EL (cell line): ENCODE measurements at regions not wholly inside any gene's neighbourhood (a gene's known extent, or its start where the extent isn't known, plus 50 kb on each side); places are given as distances from the start of the nearest gene placed in this dataset.
"Not testable (repeated sequence)": the region's sequence is repeated elsewhere in the genome, so short reads cannot be mapped to it uniquely, and the experiment has no call there.

Experiments
- DNase-seq: peaks from one replicate; pipeline ENCODE4 v3.0.0-alpha.2; 2016

DNA sequence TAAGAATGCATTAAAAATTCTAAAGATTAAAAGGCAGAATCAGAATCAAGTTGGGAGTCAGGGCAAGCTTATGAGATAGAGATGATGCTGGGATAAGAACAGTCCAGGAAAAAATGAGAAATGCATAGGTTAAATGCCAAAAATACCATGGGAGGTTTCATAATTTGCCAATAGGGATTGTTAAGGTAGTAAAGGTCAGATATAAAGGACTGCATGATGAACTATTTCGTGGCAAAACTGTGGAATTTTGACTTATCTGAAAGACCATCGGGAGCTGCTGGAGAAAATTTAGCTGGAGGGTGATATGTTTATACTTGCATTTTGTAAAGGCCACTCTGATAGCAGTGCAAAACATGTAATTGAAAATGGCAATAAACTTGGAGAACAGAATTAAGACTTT lies 1872.8 kb upstream of the ACO1 start:
- no peak for DNase-seq

DNA sequence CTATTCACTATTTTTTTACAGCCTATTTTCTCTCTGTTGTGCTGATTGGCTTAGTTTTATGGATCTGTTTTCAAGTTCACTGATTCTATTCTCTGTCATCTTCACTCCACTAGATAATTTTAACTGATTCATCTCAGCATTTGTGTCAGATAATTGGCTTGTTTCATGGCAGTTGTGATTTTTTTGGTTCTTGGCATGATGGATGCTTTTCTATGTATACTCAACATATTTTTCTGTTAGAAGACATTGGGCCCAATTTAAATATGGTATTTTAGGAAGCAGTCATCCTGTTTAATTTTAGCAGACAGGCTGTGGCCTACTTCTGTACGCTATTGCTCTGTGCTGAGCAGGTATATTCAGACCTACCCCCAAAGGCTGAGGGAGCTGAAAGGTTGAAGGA lies 1865.3 kb upstream of the ACO1 start:
- DNase-seq: no peak

DNA sequence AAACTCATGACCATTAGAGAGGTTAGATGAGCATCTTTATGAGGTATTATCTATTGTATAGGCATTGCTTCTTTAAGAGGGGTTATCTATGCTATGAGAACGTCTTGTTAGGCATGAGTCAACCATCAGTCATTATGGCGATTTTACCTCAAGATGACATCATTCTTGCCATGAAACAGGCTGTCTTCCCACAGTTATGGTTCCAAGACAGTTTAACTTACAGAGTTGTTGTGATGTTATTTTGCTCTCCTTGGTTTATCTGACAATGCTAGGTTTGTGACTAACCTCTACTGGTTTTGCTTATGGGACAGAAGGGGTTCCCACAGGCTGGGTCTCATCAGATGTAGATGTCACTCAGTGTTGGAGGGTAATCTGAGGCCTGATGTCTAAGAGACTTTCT lies 1864.7 kb upstream of the ACO1 start:
- DNase-seq: no peak

DNA sequence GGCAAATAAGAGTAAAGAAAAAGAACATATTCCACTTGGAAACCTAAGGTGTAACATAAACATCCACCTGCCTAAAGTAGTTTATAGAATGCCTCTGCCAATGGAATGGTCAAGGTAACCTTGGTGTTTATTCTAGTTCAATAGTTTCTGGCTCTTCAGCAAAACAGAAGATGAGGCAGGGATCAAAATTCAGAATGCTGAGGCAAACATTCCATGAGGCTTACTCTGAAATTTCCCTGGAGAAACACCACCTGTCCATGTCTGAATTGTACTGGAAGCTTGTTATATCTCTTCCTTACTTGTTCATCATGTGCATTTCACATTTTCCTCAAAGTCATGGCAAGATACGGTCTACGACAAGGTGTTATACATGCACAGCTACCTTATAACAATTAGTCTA lies 1862.4 kb upstream of the ACO1 start:
- DNase-seq: no peak

DNA sequence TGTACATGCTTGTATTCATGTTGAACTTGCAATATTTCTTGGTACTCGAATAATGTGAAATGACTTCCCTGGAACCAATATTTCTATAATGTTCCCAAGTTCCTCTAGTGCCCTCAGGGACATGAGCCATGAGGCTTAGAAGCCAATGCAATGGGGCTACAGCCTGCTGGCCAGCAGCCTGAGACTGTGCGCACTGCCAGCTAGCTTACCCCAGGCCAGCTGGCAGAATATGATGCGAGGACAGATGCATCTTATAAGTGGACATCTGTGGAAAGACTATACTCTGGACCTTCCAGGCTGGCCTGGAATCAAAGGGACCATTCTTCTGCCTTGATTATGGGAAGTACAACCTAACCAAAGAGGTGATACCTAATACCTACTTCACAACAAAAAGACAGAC lies 1862.0 kb upstream of the ACO1 start:
- DNase-seq: no peak

DNA sequence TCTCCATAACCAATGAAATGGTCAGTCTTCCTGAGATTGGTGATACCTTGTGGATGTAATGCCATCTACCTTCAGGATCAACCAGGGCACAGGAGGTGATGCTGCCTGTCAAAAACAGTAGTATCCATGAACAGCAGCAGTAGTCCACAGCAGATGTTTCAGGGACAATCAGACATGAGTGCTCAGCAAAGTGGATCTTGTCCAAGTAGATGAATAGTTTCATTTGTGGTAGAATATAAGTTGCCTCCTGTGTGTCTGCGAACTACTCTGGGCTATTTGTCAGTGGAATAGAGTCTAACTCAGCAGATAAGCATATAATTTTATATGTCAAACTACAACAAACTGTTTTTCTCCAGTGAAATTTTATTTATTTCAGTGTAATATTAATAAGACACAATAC lies 1860.1 kb upstream of the ACO1 start:
- DNase-seq: no peak

DNA sequence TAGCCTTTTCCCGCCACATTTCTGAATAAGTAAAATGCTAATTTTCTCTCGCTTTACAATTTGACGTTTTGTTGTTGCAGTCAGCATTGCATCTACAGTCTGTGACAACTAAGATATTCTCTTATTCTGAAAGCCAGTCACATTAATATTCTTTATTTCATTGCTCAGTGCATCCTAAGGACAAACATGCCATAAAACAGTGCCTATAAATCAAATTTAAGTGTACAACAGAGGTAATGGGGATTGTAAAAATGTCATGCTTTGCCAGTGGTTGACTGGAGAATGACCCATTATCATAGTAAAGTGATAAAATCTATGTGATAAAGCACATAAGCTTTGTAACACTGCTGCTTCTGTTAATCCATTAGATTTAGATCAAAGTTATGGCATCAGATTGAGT lies 1850.0 kb upstream of the ACO1 start:
- no peak for DNase-seq

DNA sequence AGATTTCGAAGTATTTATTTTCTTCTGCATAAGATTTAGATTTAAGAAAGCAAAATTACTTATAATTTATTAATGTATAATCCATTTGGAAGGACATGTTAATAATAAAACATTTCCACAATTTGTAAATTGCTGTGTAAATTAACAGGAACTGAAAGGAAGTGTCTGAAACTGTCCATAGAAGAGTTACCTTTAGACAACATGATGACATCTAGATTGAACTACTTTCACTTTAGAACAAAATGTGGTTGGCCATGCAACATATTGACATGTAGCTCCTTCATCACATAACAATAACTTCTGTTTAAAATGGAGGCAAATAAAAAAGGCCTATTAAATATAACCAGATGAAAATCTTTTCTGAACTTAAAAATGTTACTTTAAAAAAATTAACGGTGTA lies 1849.5 kb upstream of the ACO1 start:
- DNase-seq: no peak

DNA sequence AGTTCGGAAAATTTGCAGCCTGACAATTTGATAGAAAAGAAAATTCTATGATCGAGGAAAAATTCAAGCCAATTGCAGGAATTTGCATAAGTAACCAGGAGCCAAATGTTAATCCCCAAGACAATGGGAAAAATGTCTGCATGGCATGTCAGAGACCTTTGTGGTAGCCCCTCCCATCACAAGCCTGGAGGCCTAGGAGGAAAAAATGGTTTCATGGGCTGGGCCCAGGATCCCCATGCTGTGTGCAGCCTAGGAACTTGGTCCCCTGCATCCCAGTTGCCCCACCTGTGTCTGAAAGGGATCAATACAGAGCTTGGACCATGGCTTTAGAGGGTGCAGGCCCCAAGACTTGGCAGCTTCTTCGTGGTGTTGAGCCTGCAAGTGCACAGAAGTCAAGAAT lies 1847.9 kb upstream of the ACO1 start:
- DNase-seq: no peak

DNA sequence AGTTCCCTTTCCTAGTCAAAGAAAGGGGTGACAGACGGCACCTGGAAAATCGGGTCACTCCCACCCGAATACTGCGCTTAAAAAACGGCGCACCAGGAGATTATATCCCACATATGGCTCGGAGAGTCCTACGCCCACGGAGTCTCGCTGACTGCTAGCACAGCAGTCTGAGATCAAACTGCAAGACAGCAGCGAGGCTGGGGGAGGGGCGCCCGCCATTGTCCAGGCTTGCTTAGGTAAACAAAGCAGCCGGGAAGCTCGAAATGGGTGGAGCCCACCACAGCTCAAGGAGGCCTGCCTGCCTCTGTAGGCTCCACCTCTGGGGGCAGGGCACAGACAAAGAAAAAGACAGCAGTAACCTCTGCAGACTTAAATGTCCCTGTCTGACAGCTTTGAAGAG lies 1844.7 kb upstream of the ACO1 start:
- not testable (repeated sequence) for DNase-seq

DNA sequence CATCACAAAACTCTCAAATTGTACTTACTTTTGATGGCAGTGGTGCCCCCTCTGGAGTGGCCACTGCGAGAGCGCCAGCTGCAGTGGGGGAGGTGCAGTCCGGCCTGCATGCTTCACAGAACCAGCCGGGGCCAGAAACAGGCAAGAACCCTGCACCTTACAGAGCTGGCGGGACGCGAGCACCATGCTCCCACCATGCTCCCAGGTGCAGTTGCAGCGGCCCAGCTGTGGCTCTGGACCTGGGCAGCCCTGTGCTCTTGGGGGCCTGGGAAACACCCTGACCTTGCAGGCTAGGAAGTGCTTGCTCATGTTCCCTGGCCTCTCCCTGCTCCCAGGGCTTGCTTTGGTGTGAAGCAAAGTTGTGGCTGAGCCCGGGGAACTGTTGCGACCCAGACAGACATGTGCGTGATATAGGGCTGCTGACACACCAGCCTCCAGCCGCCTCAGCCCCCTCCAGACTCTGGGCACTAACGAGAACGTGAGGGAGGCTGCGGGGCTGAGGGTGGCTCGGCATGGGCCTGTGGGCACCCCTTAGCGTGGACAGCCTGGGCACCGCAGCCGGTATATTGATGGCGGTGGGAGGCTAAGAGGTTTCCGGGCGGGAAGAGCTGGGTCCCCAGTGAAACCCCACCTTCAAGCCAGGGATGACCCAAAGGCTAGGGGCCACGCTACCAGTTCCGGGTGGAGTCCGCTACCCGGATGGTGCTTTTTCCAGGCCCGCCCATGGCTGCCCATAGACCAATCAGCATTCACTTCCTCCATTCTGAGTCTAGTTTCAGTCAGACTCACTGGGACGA lies 1809.9 kb upstream of the ACO1 start:
- DNase-seq: no peak

DNA sequence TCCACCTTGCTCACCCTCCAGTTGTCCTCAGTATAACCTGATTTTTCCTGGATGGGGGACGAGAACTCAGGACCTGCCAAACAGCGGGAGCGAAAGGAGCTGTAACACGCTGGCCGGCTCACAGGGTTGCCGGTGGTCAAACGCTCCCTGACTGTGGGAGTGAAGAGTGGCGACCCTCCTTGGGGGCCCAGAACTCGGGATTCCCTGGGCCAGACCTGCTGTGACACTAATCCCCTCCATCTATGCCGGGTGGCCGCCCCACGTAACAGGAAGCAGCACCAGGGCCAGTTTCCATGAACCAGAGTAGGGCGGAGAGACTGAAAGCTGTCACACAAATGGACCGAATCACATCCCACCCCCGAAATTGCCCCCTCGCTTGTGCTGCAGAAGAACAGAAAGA lies 1809.2 kb upstream of the ACO1 start:
- DNase-seq: no peak

DNA sequence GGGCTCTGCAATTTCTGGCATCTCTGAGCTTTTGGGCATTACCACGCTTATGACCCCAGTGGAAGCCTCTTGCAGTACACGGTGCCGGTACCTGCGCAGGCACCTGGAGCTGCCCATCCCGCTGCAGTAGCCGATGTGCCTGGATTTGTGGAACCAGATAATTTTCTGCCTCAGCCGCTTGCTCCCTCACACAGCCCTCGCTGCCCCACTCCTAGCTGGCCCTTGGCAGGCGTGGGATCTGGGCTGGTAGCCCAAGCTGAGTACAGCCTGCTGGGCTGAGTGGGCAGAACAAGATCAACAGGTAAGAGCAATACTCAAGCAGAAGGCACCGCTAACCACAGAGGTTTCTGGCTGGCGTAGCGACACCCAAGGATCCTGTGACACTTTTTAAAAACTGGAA lies 1808.8 kb upstream of the ACO1 start:
- no peak for DNase-seq

DNA sequence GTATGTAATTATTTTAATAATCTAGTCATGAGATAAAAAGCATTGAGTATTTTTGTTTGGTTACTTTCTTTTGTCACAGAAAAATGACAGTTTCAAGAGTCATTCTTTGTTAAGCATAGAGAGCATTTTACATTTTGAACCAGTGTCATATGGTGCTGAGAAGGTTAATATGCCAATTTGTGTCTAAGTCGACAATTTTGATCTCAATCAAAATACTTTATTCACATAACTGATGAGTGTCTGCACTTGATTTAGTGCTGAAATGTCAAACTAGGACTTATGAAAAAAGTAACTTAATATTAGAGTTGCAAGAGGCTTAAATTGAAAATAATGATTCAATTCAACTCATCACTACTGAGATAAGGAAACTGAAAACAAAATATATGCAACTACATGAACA lies 1804.6 kb upstream of the ACO1 start:
- DNase-seq: no peak

DNA sequence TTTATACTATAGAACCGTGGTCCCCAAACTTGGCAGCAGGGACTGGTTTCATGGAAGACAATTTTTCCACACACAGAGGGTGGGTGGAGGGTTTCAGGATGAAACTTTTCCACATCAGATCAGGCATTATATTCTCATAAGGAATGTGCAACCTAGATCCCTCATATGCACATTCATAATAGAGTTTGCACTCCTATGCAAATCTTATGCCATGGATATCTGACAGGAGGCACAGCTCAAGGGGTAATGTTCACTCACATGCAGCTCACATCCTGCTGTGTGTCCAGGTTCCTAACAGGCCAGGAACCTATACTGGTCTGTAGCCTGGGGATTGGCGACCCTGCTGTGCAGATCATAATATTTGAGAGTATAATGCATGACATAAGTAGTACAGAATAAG lies 1802.2 kb upstream of the ACO1 start:
- no peak for DNase-seq

DNA sequence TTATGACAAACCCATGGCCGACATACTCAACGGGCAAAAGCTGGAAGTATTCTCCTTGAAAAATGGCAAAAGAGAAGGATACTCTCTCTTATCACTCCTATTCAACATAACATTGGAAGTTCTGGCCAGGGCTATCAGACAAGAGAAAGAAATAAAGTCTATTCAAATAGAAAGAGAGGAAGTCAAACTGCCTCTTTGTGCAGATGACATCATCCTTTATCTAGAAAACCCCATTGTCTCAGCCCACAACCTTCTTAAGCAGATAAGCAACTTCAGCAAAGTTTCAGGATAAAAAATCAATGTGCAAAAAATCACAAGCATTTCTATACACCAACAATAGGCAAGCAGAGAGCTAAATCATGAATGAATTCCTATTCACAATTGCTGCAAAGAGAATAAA lies 1799.9 kb upstream of the ACO1 start:
- no peak for DNase-seq

DNA sequence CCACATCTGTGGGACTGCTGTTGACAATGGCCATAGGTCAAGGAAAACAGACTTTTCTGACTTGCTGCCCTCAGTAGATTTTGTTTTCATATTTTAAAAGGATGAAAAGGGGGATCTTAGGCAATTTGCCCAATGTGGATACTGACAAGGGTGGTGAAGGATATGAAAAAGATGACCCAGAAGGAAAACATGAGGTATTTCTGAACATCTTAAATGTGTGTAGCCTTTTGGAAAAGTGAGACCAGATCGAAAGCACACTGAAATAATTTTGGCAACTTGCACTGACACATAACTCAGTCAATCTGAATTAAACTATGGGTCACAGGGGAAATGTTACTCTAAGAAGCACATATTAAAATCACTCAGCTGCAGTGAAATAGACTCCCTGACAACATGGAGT lies 1793.0 kb upstream of the ACO1 start:
- DNase-seq: no peak

DNA sequence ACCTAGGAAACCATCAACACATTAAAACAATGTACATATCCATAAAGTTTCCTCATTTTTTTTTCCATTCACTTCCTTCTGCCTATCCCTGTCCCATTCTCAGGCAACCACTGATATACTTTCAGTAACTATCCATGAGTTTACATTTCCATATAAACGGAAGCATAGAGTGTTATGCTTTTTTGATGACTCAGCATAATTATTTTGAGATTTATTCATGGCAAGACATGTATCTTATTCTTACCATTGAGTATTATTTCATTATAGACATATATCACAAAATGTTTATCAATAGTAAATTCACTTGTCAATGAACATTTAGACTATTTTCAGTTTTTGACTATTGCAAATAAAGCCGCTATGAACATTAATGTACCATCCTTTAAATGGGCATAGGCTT lies 1786.8 kb upstream of the ACO1 start:
- DNase-seq: no peak

DNA sequence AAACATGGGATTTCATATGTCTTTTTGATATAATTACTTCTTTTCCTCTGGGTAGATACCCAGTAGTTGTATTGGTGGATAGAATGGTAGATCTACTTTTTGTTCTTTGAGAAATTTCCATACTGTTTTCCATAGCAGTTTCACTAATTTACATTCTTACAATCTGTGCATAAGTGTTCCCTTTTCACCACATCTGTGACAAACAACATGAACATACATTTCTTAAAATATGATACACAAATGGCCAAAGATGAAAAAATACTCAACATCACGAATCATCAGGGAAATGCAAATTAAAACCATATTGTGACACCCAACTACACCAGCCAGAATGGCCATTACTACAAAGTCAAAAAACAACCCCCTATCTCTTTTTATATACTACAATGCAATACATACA lies 1778.5 kb upstream of the ACO1 start:
- no peak for DNase-seq

DNA sequence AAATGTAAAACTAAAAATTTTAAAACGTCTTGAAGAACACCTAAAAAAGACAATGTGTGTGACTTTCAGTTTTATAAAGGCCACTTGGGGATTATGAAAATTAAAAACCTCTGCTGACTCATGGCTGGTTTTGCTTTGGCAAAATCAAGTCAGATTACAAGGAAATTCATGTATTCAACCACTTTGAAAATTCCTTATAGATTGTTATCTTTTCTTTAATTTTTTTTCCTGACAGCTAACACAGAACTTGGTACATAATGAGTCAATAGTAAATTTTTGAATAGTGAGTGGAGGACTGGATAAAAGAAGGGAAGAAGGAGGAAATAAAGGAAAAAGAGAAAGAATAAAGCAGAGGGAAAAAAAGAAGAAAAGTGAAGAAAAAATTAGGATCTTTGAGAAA lies 1774.7 kb upstream of the ACO1 start:
- no peak for DNase-seq

DNA sequence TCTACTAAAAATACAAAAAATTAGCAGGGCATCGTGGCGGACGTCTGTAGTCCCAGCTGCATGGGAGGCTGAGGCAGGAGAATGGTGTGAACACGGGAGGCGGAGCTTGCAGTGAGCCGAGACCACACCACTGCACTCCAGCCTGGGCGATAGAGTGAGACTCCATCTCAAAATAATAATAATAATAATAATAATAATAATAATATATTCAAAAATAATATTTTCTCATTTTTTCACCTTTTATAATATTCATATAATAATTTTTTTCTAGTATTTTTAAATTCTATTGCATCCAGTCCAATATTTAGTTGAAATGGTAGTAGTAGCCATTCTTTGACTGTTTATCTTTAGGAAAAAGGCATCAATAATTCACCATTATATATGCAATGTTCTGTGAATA lies 1767.7 kb upstream of the ACO1 start:
- not testable (repeated sequence) for DNase-seq

DNA sequence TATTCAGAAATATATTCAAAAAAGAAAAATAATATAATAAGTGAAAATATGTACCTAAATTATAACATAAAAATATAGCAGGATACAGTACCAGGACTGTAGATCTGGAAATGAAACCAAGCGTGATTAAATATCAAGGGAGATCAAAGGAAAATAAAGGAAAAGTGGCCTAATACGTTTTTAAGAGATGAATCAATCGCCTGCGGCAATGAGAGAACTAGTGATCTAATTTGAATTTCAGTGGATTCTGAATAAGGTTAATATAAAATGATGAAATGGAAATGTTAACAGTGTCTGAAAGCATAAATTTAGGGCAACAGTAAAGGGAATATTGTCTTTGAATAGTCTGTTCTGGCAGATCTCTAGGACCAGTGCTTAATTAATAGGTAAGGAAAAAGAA lies 1761.9 kb upstream of the ACO1 start:
- DNase-seq: no peak

DNA sequence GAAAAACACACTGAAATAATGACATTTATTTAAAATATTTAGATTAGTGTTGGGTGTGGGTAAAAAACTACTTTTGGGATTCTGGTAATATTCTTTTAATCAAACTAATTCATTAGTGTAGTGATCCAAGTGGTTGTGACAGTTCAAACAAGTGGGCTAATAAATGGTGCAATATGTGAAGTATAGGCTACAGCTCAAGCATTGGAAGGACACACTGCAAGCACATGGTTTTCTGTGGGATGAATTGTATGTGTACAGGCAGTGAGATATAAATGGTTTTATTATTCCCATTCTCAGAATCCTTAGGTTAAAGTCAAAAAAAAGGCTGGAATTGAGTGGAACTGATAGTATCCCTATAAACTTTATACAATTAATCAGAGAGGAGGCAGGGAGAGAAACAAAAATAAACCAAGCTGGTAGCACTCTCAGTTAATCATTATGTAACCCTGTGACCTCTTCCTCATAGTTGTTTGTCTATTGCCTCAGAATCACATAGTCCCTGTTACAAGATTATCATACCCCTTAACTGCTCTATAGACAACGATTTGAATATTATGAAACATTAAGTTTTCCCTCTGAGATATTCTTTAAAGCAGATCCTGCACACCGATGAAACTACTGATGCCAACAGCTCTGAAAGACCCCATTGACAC lies 1755.4 kb upstream of the ACO1 start:
- DNase-seq: no peak

DNA sequence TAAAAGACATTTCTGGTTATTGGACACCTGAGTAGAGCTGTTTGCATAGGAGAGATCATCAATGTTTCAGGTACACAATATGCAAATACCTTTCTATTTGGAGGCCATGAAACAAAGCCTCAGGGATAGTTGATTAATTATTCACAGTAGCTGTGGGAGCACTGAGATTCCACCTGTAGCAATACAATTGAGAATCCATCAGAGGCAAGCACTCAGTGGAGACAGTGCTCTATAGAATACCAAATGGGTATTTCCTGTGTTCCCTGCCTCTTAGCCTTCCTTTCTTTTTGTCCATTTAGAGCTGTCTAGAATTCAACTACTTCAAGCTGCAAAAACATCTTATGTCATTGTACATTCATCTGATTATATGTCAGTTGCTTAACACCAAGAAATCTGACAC lies 1754.0 kb upstream of the ACO1 start:
- no peak for DNase-seq

DNA sequence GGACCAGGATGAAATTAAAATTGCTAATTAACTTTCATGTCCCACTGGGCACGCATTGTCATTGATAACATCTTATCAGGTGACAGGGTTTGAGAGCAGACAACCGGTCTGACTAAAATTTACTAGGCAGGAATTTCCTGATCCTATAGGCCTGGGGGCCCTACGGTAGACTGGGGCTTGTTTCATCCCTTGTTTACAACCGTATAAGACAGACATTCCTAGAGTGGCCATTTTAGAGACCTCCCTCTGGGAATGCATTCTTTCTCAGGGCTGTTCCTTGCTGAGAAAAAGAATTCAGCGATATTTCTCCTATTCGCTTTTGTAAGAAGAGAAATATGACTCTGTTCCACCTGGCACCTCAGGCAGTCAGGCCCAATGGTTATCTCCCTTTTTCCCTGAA lies 1737.8 kb upstream of the ACO1 start:
- DNase-seq: not testable (repeated sequence)
